ENCODE measurements at regions not wholly inside any gene's neighbourhood (a gene's known extent, or its start where the extent isn't known, plus 50 kb on each side); places are given as distances from the start of the nearest gene placed in this dataset.

DNA sequence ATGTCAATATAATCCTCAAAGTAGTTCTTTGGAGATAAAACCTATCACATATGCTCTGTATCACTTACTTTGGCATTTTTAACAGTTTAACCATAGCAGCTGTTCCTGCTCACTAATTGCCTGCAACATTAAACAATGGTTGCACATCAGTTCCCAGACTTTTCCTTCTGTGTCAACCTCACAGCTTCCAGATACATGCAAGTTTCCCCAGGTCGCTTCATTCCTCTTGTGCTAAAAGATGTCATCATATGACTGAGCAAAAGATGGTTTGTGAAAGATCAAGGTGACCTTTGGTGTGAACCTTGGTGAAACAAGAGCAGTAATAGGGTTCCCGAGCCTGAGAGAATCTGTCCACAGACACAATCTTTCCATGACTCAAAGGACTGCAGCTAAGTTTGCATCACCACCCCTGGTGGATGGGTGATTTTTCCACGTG, 500.4 kb upstream of the PAPPA start:
- no peaks in the 10 kb centered on the region for H3K36me3 ChIP-seq (ENCODE audit: insufficient read depth)
- H3K27me3 ChIP-seq (ENCODE audit: insufficient read depth, low read depth): no peaks in the 10 kb centered on the region
- H3K27ac ChIP-seq: no peak overlapping the region
- H3K79me2 ChIP-seq (ENCODE audit: insufficient read depth, low read depth): no peaks in the 10 kb centered on the region
- H3K4me2 ChIP-seq: no peak overlapping the region
- no peak overlapping the region for H2AFZ ChIP-seq (ENCODE audit: low read depth)
- TF ChIP-seq, protein P1, sequence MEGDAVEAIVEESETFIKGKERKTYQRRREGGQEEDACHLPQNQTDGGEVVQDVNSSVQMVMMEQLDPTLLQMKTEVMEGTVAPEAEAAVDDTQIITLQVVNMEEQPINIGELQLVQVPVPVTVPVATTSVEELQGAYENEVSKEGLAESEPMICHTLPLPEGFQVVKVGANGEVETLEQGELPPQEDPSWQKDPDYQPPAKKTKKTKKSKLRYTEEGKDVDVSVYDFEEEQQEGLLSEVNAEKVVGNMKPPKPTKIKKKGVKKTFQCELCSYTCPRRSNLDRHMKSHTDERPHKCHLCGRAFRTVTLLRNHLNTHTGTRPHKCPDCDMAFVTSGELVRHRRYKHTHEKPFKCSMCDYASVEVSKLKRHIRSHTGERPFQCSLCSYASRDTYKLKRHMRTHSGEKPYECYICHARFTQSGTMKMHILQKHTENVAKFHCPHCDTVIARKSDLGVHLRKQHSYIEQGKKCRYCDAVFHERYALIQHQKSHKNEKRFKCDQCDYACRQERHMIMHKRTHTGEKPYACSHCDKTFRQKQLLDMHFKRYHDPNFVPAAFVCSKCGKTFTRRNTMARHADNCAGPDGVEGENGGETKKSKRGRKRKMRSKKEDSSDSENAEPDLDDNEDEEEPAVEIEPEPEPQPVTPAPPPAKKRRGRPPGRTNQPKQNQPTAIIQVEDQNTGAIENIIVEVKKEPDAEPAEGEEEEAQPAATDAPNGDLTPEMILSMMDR (conservative IDR thresholded peaks at IDR 0.05; ENCODE audit: low read depth, low read length): no peak
- no peak overlapping the region for H3K9ac ChIP-seq
- no peaks in the 10 kb centered on the region for H3K4me1 ChIP-seq (ENCODE audit: low read depth, poor library complexity, severe bottlenecking)
- H3K4me3 ChIP-seq (IDR thresholded peaks at IDR 0.05; ENCODE audit: insufficient read depth, low read depth, low read length): no peak overlapping the region
- no peaks in the 10 kb centered on the region for H4K20me1 ChIP-seq (ENCODE audit: insufficient read depth)

DNA sequence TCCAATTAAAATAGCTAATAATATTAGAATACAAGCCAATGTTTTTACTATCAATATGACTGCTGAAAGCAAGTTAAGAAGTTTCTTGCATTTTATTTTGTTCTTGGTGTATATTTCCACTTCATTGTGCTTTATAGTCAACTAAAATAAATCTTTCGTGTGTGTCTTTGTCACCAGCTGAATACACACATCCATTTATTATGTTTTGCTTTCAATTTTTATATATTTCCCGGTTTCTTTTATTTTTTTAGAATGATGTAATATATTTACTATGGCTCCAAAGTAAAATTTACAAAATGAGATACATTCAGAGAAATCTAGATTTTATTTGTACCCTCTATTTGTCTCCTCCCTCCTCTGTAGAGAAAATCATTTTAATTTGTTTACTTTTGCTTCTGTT, 495.9 kb upstream of the PAPPA start:
- H3K27me3 ChIP-seq (ENCODE audit: insufficient read depth, low read depth): no peaks in the 10 kb centered on the region
- no peak overlapping the region for H3K4me3 ChIP-seq (IDR thresholded peaks at IDR 0.05; ENCODE audit: insufficient read depth, low read depth, low read length)
- H2AFZ ChIP-seq (ENCODE audit: low read depth): no peak overlapping the region
- no peak overlapping the region for H3K4me2 ChIP-seq
- H3K36me3 ChIP-seq (ENCODE audit: insufficient read depth): no peaks in the 10 kb centered on the region
- H3K79me2 ChIP-seq (ENCODE audit: insufficient read depth, low read depth): no peaks in the 10 kb centered on the region
- no peak overlapping the region for H3K27ac ChIP-seq
- no peaks in the 10 kb centered on the region for H3K4me1 ChIP-seq (ENCODE audit: low read depth, poor library complexity, severe bottlenecking)
- TF ChIP-seq, protein P1 (conservative IDR thresholded peaks at IDR 0.05; ENCODE audit: low read depth, low read length): no peak
- H4K20me1 ChIP-seq (ENCODE audit: insufficient read depth): no peaks in the 10 kb centered on the region
- no peak overlapping the region for H3K9ac ChIP-seq

DNA sequence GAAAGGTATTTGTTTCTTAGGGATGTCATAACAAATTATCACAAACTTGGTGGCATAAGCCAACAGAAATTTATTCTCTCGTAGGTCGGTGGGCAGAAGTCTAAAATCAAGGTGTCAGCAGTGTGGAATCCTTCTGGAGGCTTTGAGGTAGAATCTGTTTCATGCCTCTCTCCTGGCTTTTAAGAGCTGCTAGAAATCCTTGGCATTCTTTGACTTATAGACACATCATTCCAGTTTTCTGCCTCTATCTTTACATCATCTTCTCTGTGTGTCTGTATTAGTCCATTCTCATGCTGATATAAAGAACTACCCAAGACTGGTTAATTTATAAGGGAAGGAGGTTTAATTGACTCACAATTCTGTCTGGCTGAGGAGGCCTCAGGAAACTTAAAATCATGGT, 488.1 kb upstream of the PAPPA start:
- Histone ChIP-seq H3K79me2 (ENCODE audit: insufficient read depth, low read depth) (no peaks in the 10 kb centered on the region), H3K4me2 (no peak overlapping the region), H3K9ac (no peak overlapping the region), H3K4me1 (ENCODE audit: low read depth, poor library complexity, severe bottlenecking) (no peaks in the 10 kb centered on the region), H3K27me3 (ENCODE audit: insufficient read depth, low read depth) (no peaks in the 10 kb centered on the region), H3K4me3 (IDR thresholded peaks at IDR 0.05; ENCODE audit: insufficient read depth, low read depth, low read length) (no peak overlapping the region), H3K36me3 (ENCODE audit: insufficient read depth) (no peaks in the 10 kb centered on the region), H2AFZ (ENCODE audit: low read depth) (no peak overlapping the region), H3K27ac (no peak overlapping the region), H4K20me1 (ENCODE audit: insufficient read depth) (no peaks in the 10 kb centered on the region)
- TF ChIP-seq, protein P1 (conservative IDR thresholded peaks at IDR 0.05; ENCODE audit: low read depth, low read length): no peak

DNA sequence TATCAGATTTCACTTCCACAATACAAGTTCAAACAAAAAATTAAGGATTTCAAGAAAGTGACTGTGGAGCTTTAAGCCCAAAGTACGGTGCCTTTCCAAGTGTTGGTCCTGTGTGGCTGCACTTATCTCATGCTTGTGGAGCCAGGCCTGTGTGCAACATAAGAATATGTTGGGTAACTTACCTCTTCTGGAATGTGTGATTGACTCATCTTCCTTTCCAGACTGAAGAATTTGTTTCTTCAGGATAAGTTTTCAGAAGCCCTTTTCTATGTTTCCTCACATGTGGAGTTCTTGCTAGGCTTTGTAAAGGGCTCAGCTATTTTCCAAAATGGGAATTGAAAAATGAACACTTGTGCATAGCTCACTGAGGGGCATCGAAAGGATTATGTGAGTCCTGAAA, 485.1 kb upstream of the PAPPA start:
- Histone ChIP-seq H3K4me2 (no peak overlapping the region), H3K27ac (no peak overlapping the region), H2AFZ (ENCODE audit: low read depth) (no peak overlapping the region), H4K20me1 (ENCODE audit: insufficient read depth) (no peaks in the 10 kb centered on the region), H3K27me3 (ENCODE audit: insufficient read depth, low read depth) (no peaks in the 10 kb centered on the region), H3K4me3 (IDR thresholded peaks at IDR 0.05; ENCODE audit: insufficient read depth, low read depth, low read length) (no peak overlapping the region), H3K36me3 (ENCODE audit: insufficient read depth) (no peaks in the 10 kb centered on the region), H3K79me2 (ENCODE audit: insufficient read depth, low read depth) (no peaks in the 10 kb centered on the region), H3K9ac (no peak overlapping the region), H3K4me1 (ENCODE audit: low read depth, poor library complexity, severe bottlenecking) (no peaks in the 10 kb centered on the region)
- TF ChIP-seq, protein P1 (conservative IDR thresholded peaks at IDR 0.05; ENCODE audit: low read depth, low read length): no peak
